ENCODE measurements at regions not wholly inside any gene's neighbourhood (a gene's known extent, or its start where the extent isn't known, plus 50 kb on each side); places are given as distances from the start of the nearest gene placed in this dataset.

DNA sequence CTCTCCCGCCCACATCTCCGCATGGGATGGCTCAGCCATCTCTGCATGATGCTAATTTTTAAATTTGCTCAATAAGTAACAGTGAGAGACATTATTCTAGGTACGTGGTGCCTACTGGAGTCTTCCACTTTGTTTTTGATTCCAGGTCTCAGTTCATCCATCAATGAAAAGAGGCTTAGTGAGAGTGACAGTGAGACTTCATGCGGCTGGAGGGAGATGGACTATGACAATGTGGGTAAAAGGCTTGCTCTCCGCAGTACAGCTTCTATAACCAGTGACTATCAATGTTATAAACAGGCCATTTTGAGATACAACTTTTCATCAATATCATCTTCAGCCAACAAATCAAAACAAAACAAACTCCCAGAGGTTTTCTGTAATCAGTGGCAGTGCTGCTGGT is 563.4 kb upstream of the MKI67 start:
- H3K27ac ChIP-seq (ENCODE audit: low read depth, low read length): no peak overlapping the region
- no peak for ATAC-seq
- H3K27me3 ChIP-seq (ENCODE audit: insufficient read depth, low read length): peaks cover 69% of the 10 kb centered on the region; the same call in 1 of the 2 replicates
- H3K9me2 ChIP-seq (ENCODE audit: insufficient read depth): no peaks in the 10 kb centered on the region
- intact Hi-C loops (cut with micrococcal nuclease): no loop called here
- RAD21 ChIA-PET (ENCODE audit: low non-redundant PET in 1 of 2, low total read pairs in 2 of 2, uncharacterized antibody in 2 of 2, unreplicated experiment in 2 of 2): no interaction called here
- BruUV-seq (replicated peaks): no TSS peak
- CTCF ChIA-PET: no interaction called here
- TF ChIP-seq POLR2A (IDR thresholded peaks at IDR 0.05; ENCODE audit: borderline replicate concordance, extremely low read depth, insufficient read depth, insufficient read length) (no peak), ELF1 (IDR thresholded peaks at IDR 0.05; ENCODE audit: borderline replicate concordance, low read depth) (no peak), POLR2AphosphoS5 (IDR thresholded peaks at IDR 0.05; ENCODE audit: low read depth, low read length) (no peak), FOSL1 (IDR thresholded peaks at IDR 0.05; ENCODE audit: low read depth) (no peak), ZFX (IDR thresholded peaks at IDR 0.05) (no peak), SRF (IDR thresholded peaks at IDR 0.05; ENCODE audit: low read depth) (no peak), RAD21 (IDR thresholded peaks at IDR 0.05; ENCODE audit: low read depth) (no peak), JUND (IDR thresholded peaks at IDR 0.05) (no peak), EGR1 (IDR thresholded peaks at IDR 0.05; ENCODE audit: low read depth) (no peak), YY1 (IDR thresholded peaks at IDR 0.05; ENCODE audit: extremely low read depth, insufficient replicate concordance, low read depth, low read length) (no peak), CTCF (IDR thresholded peaks at IDR 0.05 in 2 of 3, conservative IDR thresholded peaks at IDR 0.05 in 1 of 3; ENCODE audit: borderline replicate concordance in 1 of 3, insufficient read depth in 1 of 3, low read depth in 2 of 3, low read length in 2 of 3) (no peak), REST (IDR thresholded peaks at IDR 0.05; ENCODE audit: low read depth) (no peak), SP1 (IDR thresholded peaks at IDR 0.05; ENCODE audit: low read depth) (no peak), CBX3 (IDR thresholded peaks at IDR 0.05; ENCODE audit: low read depth) (no peak)
- TF ChIP-seq, protein P1, sequence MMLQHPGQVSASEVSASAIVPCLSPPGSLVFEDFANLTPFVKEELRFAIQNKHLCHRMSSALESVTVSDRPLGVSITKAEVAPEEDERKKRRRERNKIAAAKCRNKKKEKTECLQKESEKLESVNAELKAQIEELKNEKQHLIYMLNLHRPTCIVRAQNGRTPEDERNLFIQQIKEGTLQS (IDR thresholded peaks at IDR 0.05): no peak
- no peak overlapping the region for H3K9ac ChIP-seq (ENCODE audit: low read length)
- no peaks in the 10 kb centered on the region for H3K9me3 ChIP-seq (ENCODE audit: control insufficient read depth in 1 of 2, insufficient read depth in 1 of 2, low read depth in 1 of 2, low read length in 2 of 2)
- no peaks in the 10 kb centered on the region for H4K20me1 ChIP-seq (ENCODE audit: insufficient read depth)
- no peak overlapping the region for H3K4me3 ChIP-seq (replicated peaks in 1 of 2; ENCODE audit: low read depth in 1 of 2, low read length in 2 of 2)
- no peak overlapping the region for H2AFZ ChIP-seq (ENCODE audit: low read depth, low read length, poor library complexity, severe bottlenecking)
- H3K4me2 ChIP-seq (ENCODE audit: low read length): no peak overlapping the region
- H3K36me3 ChIP-seq (ENCODE audit: control insufficient read depth in 1 of 2, insufficient read depth in 2 of 2, low read length in 2 of 2): no peaks in the 10 kb centered on the region
- H3K79me2 ChIP-seq (ENCODE audit: insufficient read depth, low read length): no peaks in the 10 kb centered on the region
- H3K4me1 ChIP-seq (ENCODE audit: control insufficient read depth in 1 of 2, insufficient read depth in 2 of 2, low read length in 2 of 2): peaks cover 0 to 9% of the 10 kb centered on the region in 2 experiments; a peak in 1 of 4 replicates
- POLR2A ChIA-PET: no interaction called here
- no peak for DNase-seq (ENCODE audit: low read depth, low spot score)
